ENCODE measurements at regions not wholly inside any gene's neighbourhood (a gene's known extent, or its start where the extent isn't known, plus 50 kb on each side); places are given as distances from the start of the nearest gene placed in this dataset.
"Not testable (repeated sequence)": the region's sequence is repeated elsewhere in the genome, so short reads cannot be mapped to it uniquely, and the experiment has no call there.

- no peak for DNase-seq
- Histone ChIP-seq H3K36me3 (no peaks in the 10 kb centered on the region), H3K4me3 (no peak overlapping the region), H3K27me3 (ENCODE audit: low read depth) (no peaks in the 10 kb centered on the region), H3K4me1 (no peaks in the 10 kb centered on the region), H3K27ac (replicated peaks) (no peak overlapping the region), H3K9me3 (replicated peaks) (no peaks in the 10 kb centered on the region)
- intact Hi-C loops (cut with micrococcal nuclease) = no loop called here
- no peak for TF ChIP-seq CTCF (IDR thresholded peaks at IDR 0.05; ENCODE audit: borderline replicate concordance)
Observed at GRCh38 chr12:93008044-93008778, 79.1 kb upstream of the EEA1 start.

GRCh38 chr12:93008880-93009279 is 79.8 kb upstream of the EEA1 start:
- H3K27me3 ChIP-seq (ENCODE audit: low read depth); H3K27ac ChIP-seq (replicated peaks); H3K4me3 ChIP-seq; DNase-seq; intact Hi-C loops (cut with micrococcal nuclease); H3K36me3 ChIP-seq; H3K9me3 ChIP-seq (replicated peaks); H3K4me1 ChIP-seq: not testable (repeated sequence)

- Histone ChIP-seq H3K4me1 (no peaks in the 10 kb centered on the region), H3K27ac (replicated peaks) (no peak overlapping the region), H3K9me3 (replicated peaks) (no peaks in the 10 kb centered on the region), H3K4me3 (no peak overlapping the region), H3K27me3 (ENCODE audit: low read depth) (no peaks in the 10 kb centered on the region), H3K36me3 (no peaks in the 10 kb centered on the region)
- TF ChIP-seq CTCF (IDR thresholded peaks at IDR 0.05; ENCODE audit: borderline replicate concordance) = no peak
- intact Hi-C loops (cut with micrococcal nuclease) = no loop called here
- DNase-seq = no peak
Observed at GRCh38 chr12:93009533-93009932, 80.4 kb upstream of the EEA1 start.

- TF ChIP-seq CTCF (IDR thresholded peaks at IDR 0.05; ENCODE audit: borderline replicate concordance) = no peak
- Histone ChIP-seq H3K9me3 (replicated peaks) (no peaks in the 10 kb centered on the region), H3K27me3 (ENCODE audit: low read depth) (no peaks in the 10 kb centered on the region), H3K4me3 (no peak overlapping the region), H3K36me3 (no peaks in the 10 kb centered on the region), H3K4me1 (no peaks in the 10 kb centered on the region), H3K27ac (replicated peaks) (no peak overlapping the region)
- intact Hi-C loops (cut with micrococcal nuclease) = no loop called here
- no peak for DNase-seq
Observed at GRCh38 chr12:93010461-93010860, 81.4 kb upstream of the EEA1 start.

- no peak overlapping the region for H3K4me3 ChIP-seq
- H3K36me3 ChIP-seq = no peaks in the 10 kb centered on the region
- no peak for DNase-seq
- no peak for TF ChIP-seq CTCF (IDR thresholded peaks at IDR 0.05; ENCODE audit: borderline replicate concordance)
- intact Hi-C loops (cut with micrococcal nuclease) = no loop called here
- H3K27ac ChIP-seq (replicated peaks) = no peak overlapping the region
- no peaks in the 10 kb centered on the region for H3K27me3 ChIP-seq (ENCODE audit: low read depth)
- H3K9me3 ChIP-seq (replicated peaks) = no peaks in the 10 kb centered on the region
- H3K4me1 ChIP-seq = no peaks in the 10 kb centered on the region
Observed at GRCh38 chr12:93011100-93011499, 82.0 kb upstream of the EEA1 start.

GRCh38 chr12:93015871-93016751 is 87.0 kb upstream of the EEA1 start:
- H3K36me3 ChIP-seq = no peaks in the 10 kb centered on the region
- DNase-seq = no peak
- no peak overlapping the region for H3K4me3 ChIP-seq
- H3K27ac ChIP-seq (replicated peaks) = no peak overlapping the region
- no peak for TF ChIP-seq CTCF (IDR thresholded peaks at IDR 0.05; ENCODE audit: borderline replicate concordance)
- no peaks in the 10 kb centered on the region for H3K9me3 ChIP-seq (replicated peaks)
- intact Hi-C loops (cut with micrococcal nuclease) = no loop called here
- H3K27me3 ChIP-seq (ENCODE audit: low read depth) = no peaks in the 10 kb centered on the region
- H3K4me1 ChIP-seq = peaks cover 6% of the 10 kb centered on the region
